GM12801 (cell line): ENCODE measurements at regions not wholly inside any gene's neighbourhood (a gene's known extent, or its start where the extent isn't known, plus 50 kb on each side); places are given as distances from the start of the nearest gene placed in this dataset.

Source experiments
- CTCF ChIP-seq: IDR thresholded peaks from one replicate; pipeline ENCODE4 v1.5.1; 2011; ENCODE audit warnings: control low read depth; ENCODE audit not compliant: insufficient read length; ENCODE audit errors: extremely low read depth

- no peak for TF ChIP-seq CTCF
Measured at GRCh38 chr1:209260136-209260535, 323.4 kb upstream of the CAMK1G start.

GRCh38 chr1:209262631-209263030, 320.9 kb upstream of the CAMK1G start:
- no peak for TF ChIP-seq CTCF

- no peak for TF ChIP-seq CTCF
Measured at GRCh38 chr1:209265301-209265700, 318.2 kb upstream of the CAMK1G start.

- TF ChIP-seq CTCF, result no peak
Measured at GRCh38 chr1:209266590-209267205, 316.8 kb upstream of the CAMK1G start.

GRCh38 chr1:209267968-209268367, 315.5 kb upstream of the CAMK1G start:
- no peak for TF ChIP-seq CTCF

- TF ChIP-seq CTCF, result no peak
Measured at GRCh38 chr1:209268479-209268878, 315.0 kb upstream of the CAMK1G start.

GRCh38 chr1:209276321-209276720, 307.2 kb upstream of the CAMK1G start:
- no peak for TF ChIP-seq CTCF
